MCF 10A (cell line): ENCODE measurements at regions not wholly inside any gene's neighbourhood (a gene's known extent, or its start where the extent isn't known, plus 50 kb on each side); places are given as distances from the start of the nearest gene placed in this dataset.

Experiments
- BruUV-seq: library from RNA; stranded (reverse); fragments of 400-500 nt; replicated peaks from 2 replicates; lab custom pipeline; 2021; lab: Mats Ljungman, UMichigan
- CTCF ChIA-PET: fragments of 300-600 bp; sonication (Branson Sonifier 250); formaldehyde crosslinking; extraction: SDS; loops from one replicate; lab custom pipeline; 2021; ENCODE audit warnings: antibody characterized with exemption, inconsistent platforms; lab: Yijun Ruan, JAX
- POLR2A ChIA-PET: fragments of 300-600, 350-650 bp; sonication (Branson Sonifier 250); formaldehyde crosslinking; extraction: SDS; loops from one replicate; lab custom pipeline; 2020; ENCODE audit warnings: antibody characterized with exemption, inconsistent platforms; lab: Yijun Ruan, JAX
- DNase-seq: peaks from one replicate; pipeline ENCODE4 v3.0.0-alpha.2; 2018; ENCODE audit not compliant: unreplicated experiment
- H3K27ac Mint-ChIP-seq: one replicate; pipeline ENCODE4 v1.8.0; 2022; ENCODE audit warnings: mild to moderate bottlenecking, low read depth, mixed read lengths; ENCODE audit not compliant: unreplicated experiment
- H3K27me3 Mint-ChIP-seq: one replicate; pipeline ENCODE4 v1.8.0; 2022; ENCODE audit warnings: mixed read lengths; ENCODE audit not compliant: insufficient read depth, unreplicated experiment
- H3K36me3 Mint-ChIP-seq: one replicate; pipeline ENCODE4 v1.8.0; 2022; ENCODE audit warnings: mild to moderate bottlenecking, moderate library complexity, mixed read lengths; ENCODE audit not compliant: insufficient read depth, unreplicated experiment
- H3K4me1 Mint-ChIP-seq: one replicate; pipeline ENCODE4 v1.8.0; 2022; ENCODE audit warnings: mixed read lengths; ENCODE audit not compliant: insufficient read depth, unreplicated experiment
- H3K4me3 Mint-ChIP-seq: one replicate; pipeline ENCODE4 v1.8.0; 2022; ENCODE audit warnings: mild to moderate bottlenecking, moderate library complexity, mixed read lengths; ENCODE audit not compliant: unreplicated experiment
- H3K9me3 Mint-ChIP-seq: one replicate; pipeline ENCODE4 v1.8.0; 2022; ENCODE audit warnings: mixed read lengths; ENCODE audit not compliant: unreplicated experiment
- intact Hi-C: fragments of 100-400 bp; cut with micrococcal nuclease; formaldehyde crosslinking; loops from 2 replicates; pipeline ENCODE4 v1.14.1; 2022
- TF ChIP-seq, protein P1 (sequence below): fragments of 200-600 bp; IDR thresholded peaks from one replicate; pipeline ENCODE4 v1.8.0; 2022; ENCODE audit warnings: antibody characterized with exemption, mild to moderate bottlenecking; ENCODE audit not compliant: unreplicated experiment

- no TSS peak for BruUV-seq
- Mint-ChIP-seq H3K4me1 (no peaks in the 10 kb centered on the region), H3K27me3 (no peaks in the 10 kb centered on the region), H3K27ac (no peak overlapping the region), H3K9me3 (peaks cover 6% of the 10 kb centered on the region), H3K4me3 (no peak overlapping the region), H3K36me3 (no peaks in the 10 kb centered on the region)
- no peak for DNase-seq
- CTCF ChIA-PET: no interaction called here
- intact Hi-C loops: no loop called here
- POLR2A ChIA-PET: no interaction called here
- TF ChIP-seq, protein P1, sequence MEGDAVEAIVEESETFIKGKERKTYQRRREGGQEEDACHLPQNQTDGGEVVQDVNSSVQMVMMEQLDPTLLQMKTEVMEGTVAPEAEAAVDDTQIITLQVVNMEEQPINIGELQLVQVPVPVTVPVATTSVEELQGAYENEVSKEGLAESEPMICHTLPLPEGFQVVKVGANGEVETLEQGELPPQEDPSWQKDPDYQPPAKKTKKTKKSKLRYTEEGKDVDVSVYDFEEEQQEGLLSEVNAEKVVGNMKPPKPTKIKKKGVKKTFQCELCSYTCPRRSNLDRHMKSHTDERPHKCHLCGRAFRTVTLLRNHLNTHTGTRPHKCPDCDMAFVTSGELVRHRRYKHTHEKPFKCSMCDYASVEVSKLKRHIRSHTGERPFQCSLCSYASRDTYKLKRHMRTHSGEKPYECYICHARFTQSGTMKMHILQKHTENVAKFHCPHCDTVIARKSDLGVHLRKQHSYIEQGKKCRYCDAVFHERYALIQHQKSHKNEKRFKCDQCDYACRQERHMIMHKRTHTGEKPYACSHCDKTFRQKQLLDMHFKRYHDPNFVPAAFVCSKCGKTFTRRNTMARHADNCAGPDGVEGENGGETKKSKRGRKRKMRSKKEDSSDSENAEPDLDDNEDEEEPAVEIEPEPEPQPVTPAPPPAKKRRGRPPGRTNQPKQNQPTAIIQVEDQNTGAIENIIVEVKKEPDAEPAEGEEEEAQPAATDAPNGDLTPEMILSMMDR: no peak
Observed at GRCh38 chrX:146451136-146451535, 358.4 kb upstream of the CXorf51B start.

GRCh38 chrX:146454363-146454762 lies 355.2 kb upstream of the CXorf51B start:
- Mint-ChIP-seq H3K9me3 (peaks cover 3% of the 10 kb centered on the region), H3K4me3 (no peak overlapping the region), H3K27ac (no peak overlapping the region), H3K4me1 (no peaks in the 10 kb centered on the region), H3K27me3 (no peaks in the 10 kb centered on the region), H3K36me3 (no peaks in the 10 kb centered on the region)
- intact Hi-C loops: no loop called here
- POLR2A ChIA-PET: interaction anchor here (0.9 kb wide), 1 partner anchor 55 kb away, joined by 3 read pairs; no protein-coding TSS in a partner anchor
- BruUV-seq: no TSS peak
- no peak for DNase-seq
- CTCF ChIA-PET: no interaction called here
- TF ChIP-seq, protein P1: no peak

DNA sequence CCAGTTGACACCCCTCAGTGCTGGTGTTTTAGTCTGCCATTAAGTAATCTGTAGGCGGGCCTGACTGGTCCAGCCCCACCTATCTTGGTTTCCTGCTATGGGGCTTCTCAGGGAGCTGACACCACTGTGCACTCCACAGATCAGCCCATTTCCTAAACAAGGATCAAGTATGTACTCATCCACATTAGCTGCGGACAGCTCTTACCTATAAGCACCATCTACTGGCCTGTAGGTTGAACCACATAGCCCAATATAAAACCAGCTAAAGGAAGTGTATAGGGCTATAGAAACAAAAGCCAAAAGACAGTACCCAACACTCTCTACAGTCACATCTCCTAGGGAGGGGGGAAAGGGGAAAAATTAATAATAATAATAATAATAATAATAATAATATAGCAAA lies 353.5 kb upstream of the CXorf51B start:
- no peak for DNase-seq
- ChIA-PET CTCF (interaction anchor here (0.7 to 0.9 kb wide), 3 partner anchors 42 to 1054 kb away, joined by 3 read pairs; no protein-coding TSS in a partner anchor), POLR2A (no interaction called here)
- no TSS peak for BruUV-seq
- peaks cover 6% of the 10 kb centered on the region for H3K9me3 Mint-ChIP-seq
- no peak overlapping the region for H3K4me3 Mint-ChIP-seq
- no peaks in the 10 kb centered on the region for H3K4me1 Mint-ChIP-seq
- TF ChIP-seq, protein P1: no peak
- no peaks in the 10 kb centered on the region for H3K27me3 Mint-ChIP-seq
- no peaks in the 10 kb centered on the region for H3K36me3 Mint-ChIP-seq
- intact Hi-C loops: no loop called here
- H3K27ac Mint-ChIP-seq: no peak overlapping the region

DNA sequence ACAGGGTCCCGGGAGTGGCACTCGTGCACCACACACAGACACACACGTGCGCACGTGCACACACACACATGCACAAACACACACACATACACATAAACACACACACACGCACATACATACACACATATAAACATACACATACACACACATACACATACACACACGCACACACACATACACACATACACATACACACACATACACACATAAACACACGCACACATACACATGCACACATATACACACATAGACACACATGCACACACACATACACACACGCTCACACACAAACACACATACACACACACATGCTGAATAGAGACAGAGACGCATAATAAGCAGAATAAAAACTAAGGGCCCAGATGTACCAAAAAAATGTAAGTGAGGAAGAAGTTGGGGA lies 332.2 kb upstream of the CXorf51B start:
- Mint-ChIP-seq H3K36me3 (peaks cover 4% of the 10 kb centered on the region), H3K27ac (no peak overlapping the region), H3K9me3 (peaks cover 24% of the 10 kb centered on the region), H3K4me1 (no peaks in the 10 kb centered on the region), H3K4me3 (no peak overlapping the region), H3K27me3 (no peaks in the 10 kb centered on the region)
- no peak for DNase-seq
- ChIA-PET POLR2A (no interaction called here), CTCF (no interaction called here)
- intact Hi-C loops: no loop called here
- TF ChIP-seq, protein P1: no peak
- BruUV-seq: no TSS peak
